B cell (primary cell): ENCODE measurements at regions not wholly inside any gene's neighbourhood (a gene's known extent, or its start where the extent isn't known, plus 50 kb on each side); places are given as distances from the start of the nearest gene placed in this dataset.
"Not testable (repeated sequence)": the region's sequence is repeated elsewhere in the genome, so short reads cannot be mapped to it uniquely, and the experiment has no call there.

ENCODE experiments used
- ATAC-seq: fragments of 200-7000 bp; cut with Tn5 transposase; one replicate; pipeline ENCODE4 v1.10.0; 2021; ENCODE audit warnings: low read depth, mild to moderate bottlenecking, moderate number of reproducible peaks, moderate library complexity
- CTCF ChIA-PET: fragments of 350-600 bp; sonication (Branson Sonifier 250); formaldehyde crosslinking; loops from one replicate; lab custom pipeline; 2021; ENCODE audit warnings: antibody characterized with exemption, inconsistent platforms; lab: Charles Lee
- POLR2A ChIA-PET: fragments of 350-600 bp; sonication (Branson Sonifier 250); formaldehyde crosslinking; loops from one replicate; lab custom pipeline; 2021; ENCODE audit warnings: antibody characterized with exemption; lab: Charles Lee
- DNase-seq: peaks from one replicate; pipeline ENCODE4 v3.0.0; 2013
- H2AFZ ChIP-seq: 2 replicates; pipeline ENCODE4 v1.6.1; 2012; ENCODE audit warnings: mild to moderate bottlenecking, low read depth, low read length; ENCODE audit not compliant: insufficient read depth, poor library complexity, severe bottlenecking
- H3K27ac ChIP-seq, 2 donors: 1 replicate in 1 of 2; 2 replicates in 1 of 2; pipeline ENCODE4 v1.5.1; 2012 to 2013; ENCODE audit warnings: low read length in 2 of 2, mild to moderate bottlenecking in 2 of 2, moderate library complexity in 1 of 2
- H3K27me3 ChIP-seq, 4 experiments: fragments of 200-600 bp in 1 of 4; sonication (generic) in 1 of 4; replicated peaks in 1 of 4; 1 replicate in 2 of 4; 2 replicates in 2 of 4; pipeline versions ENCODE4 v1.6.1 to v1.7.0; 2013 to 2016; ENCODE audit warnings: low read length in 3 of 4, mild to moderate bottlenecking in 2 of 4, mixed read lengths in 1 of 4, moderate library complexity in 1 of 4; ENCODE audit not compliant: insufficient read depth in 4 of 4, control insufficient read depth in 3 of 4; ENCODE audit errors: control extremely low read depth in 1 of 4
- H3K36me3 ChIP-seq, 2 experiments: replicated peaks in 1 of 2; 1 replicate in 1 of 2; 2 replicates in 1 of 2; pipeline versions ENCODE4 v1.6.1 to v1.7.1; 2013; ENCODE audit warnings: low read length in 1 of 2; ENCODE audit not compliant: insufficient read depth in 2 of 2, control insufficient read depth in 1 of 2; ENCODE audit errors: control extremely low read depth in 1 of 2, extremely low read depth in 1 of 2
- H3K4me1 ChIP-seq, 2 donors: fragments of 200-600 bp in 1 of 2; sonication (generic) in 1 of 2; 1 replicate in 1 of 2; 2 replicates in 1 of 2; pipeline versions ENCODE4 v1.5.1 to v1.6.1; 2013 to 2017; ENCODE audit warnings: low read length in 2 of 2; ENCODE audit not compliant: control insufficient read depth in 2 of 2, insufficient read depth in 2 of 2
- H3K4me2 ChIP-seq: replicated peaks from 2 replicates; pipeline ENCODE3; 2012; ENCODE audit warnings: mild to moderate bottlenecking, low read depth, low read length; ENCODE audit not compliant: poor library complexity, severe bottlenecking
- H3K4me3 ChIP-seq, 5 experiments: fragments of 200-600 bp in 1 of 5; sonication (generic) in 1 of 5; 1 replicate in 3 of 5; 2 replicates in 2 of 5; pipeline versions ENCODE4 v1.5.1 to v1.7.0; 2011 to 2016; ENCODE audit warnings: low read length in 4 of 5, mild to moderate bottlenecking in 4 of 5, low read depth in 2 of 5, control low read depth in 1 of 5, moderate library complexity in 1 of 5; ENCODE audit not compliant: insufficient read depth in 1 of 5; ENCODE audit errors: control extremely low read depth in 1 of 5, extremely low read depth in 1 of 5
- H3K79me2 ChIP-seq: fragments of 200-600 bp; sonication (generic); one replicate; pipeline ENCODE4 v1.6.0; 2016; ENCODE audit warnings: low read length; ENCODE audit not compliant: control insufficient read depth, insufficient read depth
- H3K9ac ChIP-seq: fragments of 200-600 bp; sonication (generic); 2 replicates; pipeline ENCODE4 v1.6.1; 2017; ENCODE audit warnings: mild to moderate bottlenecking, low read length, moderate library complexity
- H3K9me3 ChIP-seq, 3 donors: one replicate each; pipeline versions ENCODE4 v1.6.1 to v1.7.1; 2013; ENCODE audit warnings: low read length in 2 of 3; ENCODE audit not compliant: control insufficient read depth in 2 of 3, insufficient read depth in 1 of 3; ENCODE audit errors: control extremely low read depth in 1 of 3
- H4K20me1 ChIP-seq: 2 replicates; pipeline ENCODE4 v1.6.0; 2012; ENCODE audit warnings: mild to moderate bottlenecking, low read length; ENCODE audit not compliant: insufficient read depth, control insufficient read depth, poor library complexity, severe bottlenecking
- H3K27ac Mint-ChIP-seq: one replicate; pipeline ENCODE4 v1.8.0; 2021; ENCODE audit warnings: mixed read lengths
- H3K27me3 Mint-ChIP-seq: one replicate; pipeline ENCODE4 v1.8.0; 2021; ENCODE audit warnings: mixed read lengths
- H3K4me1 Mint-ChIP-seq: one replicate; pipeline ENCODE4 v1.8.0; 2021; ENCODE audit warnings: mixed read lengths
- H3K4me3 Mint-ChIP-seq: one replicate; pipeline ENCODE4 v1.8.0; 2021; ENCODE audit warnings: mixed read lengths
- H3K9me3 Mint-ChIP-seq: one replicate; pipeline ENCODE4 v1.8.0; 2022; ENCODE audit warnings: mixed read lengths; ENCODE audit not compliant: insufficient read depth
- EZH2 ChIP-seq: IDR thresholded peaks from 2 replicates; pipeline ENCODE4 v1.6.1; 2012; ENCODE audit warnings: borderline replicate concordance, low read depth, mild to moderate bottlenecking, moderate library complexity, low read length; ENCODE audit not compliant: insufficient read depth, poor library complexity, severe bottlenecking
- WGBS: methylation state at CpG from one replicate; pipeline ENCODE4 v1.1.5; 2013; ENCODE audit warnings: missing lambda C conversion rate; ENCODE audit not compliant: insufficient coverage; 5-methylcytosine and 5-hydroxymethylcytosine counted together
- intact Hi-C: fragments of 100-400 bp; cut with micrococcal nuclease; formaldehyde crosslinking; loops from one replicate; pipeline ENCODE4 v1.10.0; 2022
- TF ChIP-seq, protein P1 (sequence below): fragments of 200-600 bp; IDR thresholded peaks from one replicate; pipeline ENCODE4 v1.8.0; 2022; ENCODE audit warnings: antibody characterized with exemption, mild to moderate bottlenecking

DNA sequence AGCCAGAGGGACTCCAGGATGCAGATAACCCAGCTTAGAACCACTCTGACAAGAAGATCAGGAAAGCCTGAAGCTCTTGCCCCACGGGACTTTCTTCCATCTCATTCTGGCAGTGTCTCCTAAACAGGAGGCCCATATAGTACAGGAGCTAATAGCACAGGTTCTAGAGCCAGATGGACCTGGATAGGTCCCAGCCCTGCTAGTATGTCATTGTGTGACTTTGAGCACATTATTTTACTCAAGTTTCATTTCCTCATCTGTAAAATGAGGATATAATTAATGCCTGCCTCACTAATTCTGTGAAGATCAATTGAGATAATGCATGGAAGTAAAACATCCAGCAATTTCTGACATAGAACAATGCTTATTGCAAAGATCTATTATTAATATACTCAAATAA is 66.5 kb upstream of the GZMB start:
- Mint-ChIP-seq H3K4me3 (no peak overlapping the region), H3K9me3 (peaks cover 2% of the 10 kb centered on the region), H3K27me3 (no peaks in the 10 kb centered on the region), H3K4me1 (peaks cover 63% of the 10 kb centered on the region), H3K27ac (peak overlapping the region; percentile 60)
- WGBS: no CpG with 5 or more reads among the region's 1 CpG
- Histone ChIP-seq H4K20me1 (no peaks in the 10 kb centered on the region), H3K36me3 (no peaks in the 10 kb centered on the region), H3K4me1 (peaks cover 74 to 76% of the 10 kb centered on the region in 2 donors), H2AFZ (no peak overlapping the region), H3K9me3 (no peaks in the 10 kb centered on the region), H3K9ac (no peak overlapping the region), H3K27ac (peak overlapping the region in 1 of 2 donors; percentile 13), H3K4me2 (peak overlapping the region; percentile 54), H3K4me3 (no peak overlapping the region), H3K27me3 (no peaks in the 10 kb centered on the region), H3K79me2 (no peaks in the 10 kb centered on the region)
- peak; percentile 62 for DNase-seq
- intact Hi-C loops: loop anchor here (10.0 kb wide), 1 partner anchor 336 kb away; the partner anchor contains the start of gene NFATC4
- peak; percentile 58 for ATAC-seq
- ChIA-PET CTCF (interaction anchor here (1.3 to 3.7 kb wide), 4 partner anchors 11 to 21 kb away, joined by 5 to 31 read pairs (median 9); no protein-coding TSS in a partner anchor), POLR2A (no interaction called here)
- TF ChIP-seq, protein P1, sequence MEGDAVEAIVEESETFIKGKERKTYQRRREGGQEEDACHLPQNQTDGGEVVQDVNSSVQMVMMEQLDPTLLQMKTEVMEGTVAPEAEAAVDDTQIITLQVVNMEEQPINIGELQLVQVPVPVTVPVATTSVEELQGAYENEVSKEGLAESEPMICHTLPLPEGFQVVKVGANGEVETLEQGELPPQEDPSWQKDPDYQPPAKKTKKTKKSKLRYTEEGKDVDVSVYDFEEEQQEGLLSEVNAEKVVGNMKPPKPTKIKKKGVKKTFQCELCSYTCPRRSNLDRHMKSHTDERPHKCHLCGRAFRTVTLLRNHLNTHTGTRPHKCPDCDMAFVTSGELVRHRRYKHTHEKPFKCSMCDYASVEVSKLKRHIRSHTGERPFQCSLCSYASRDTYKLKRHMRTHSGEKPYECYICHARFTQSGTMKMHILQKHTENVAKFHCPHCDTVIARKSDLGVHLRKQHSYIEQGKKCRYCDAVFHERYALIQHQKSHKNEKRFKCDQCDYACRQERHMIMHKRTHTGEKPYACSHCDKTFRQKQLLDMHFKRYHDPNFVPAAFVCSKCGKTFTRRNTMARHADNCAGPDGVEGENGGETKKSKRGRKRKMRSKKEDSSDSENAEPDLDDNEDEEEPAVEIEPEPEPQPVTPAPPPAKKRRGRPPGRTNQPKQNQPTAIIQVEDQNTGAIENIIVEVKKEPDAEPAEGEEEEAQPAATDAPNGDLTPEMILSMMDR: no peak
- no peak for TF ChIP-seq EZH2

DNA sequence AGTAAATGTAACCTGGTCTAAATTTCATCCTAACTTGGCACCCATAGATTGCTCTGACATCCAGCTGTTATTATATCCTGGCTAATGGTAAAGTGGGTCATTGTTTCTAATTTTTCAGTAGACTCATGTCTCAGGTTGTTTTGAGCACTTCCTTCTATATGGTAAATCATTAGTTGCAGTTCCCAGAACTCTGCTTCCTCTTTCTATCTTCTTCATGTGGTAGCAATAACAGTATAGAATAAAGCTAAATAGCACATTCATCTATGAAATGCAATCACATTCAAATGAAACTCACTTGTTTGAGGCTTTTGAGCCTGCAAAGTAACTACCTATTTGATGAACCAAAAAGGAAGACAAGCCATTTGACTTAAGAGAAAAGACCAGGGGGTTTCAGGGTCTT is 65.1 kb upstream of the GZMB start:
- Histone ChIP-seq H3K4me2 (peak overlapping the region; percentile 54), H3K9me3 (no peaks in the 10 kb centered on the region), H3K4me3 (no peak overlapping the region), H3K36me3 (no peaks in the 10 kb centered on the region), H3K4me1 (peaks cover 69 to 72% of the 10 kb centered on the region in 2 donors), H2AFZ (no peak overlapping the region), H3K27ac (peak overlapping the region in 1 of 2 donors; percentile 16), H3K27me3 (no peaks in the 10 kb centered on the region), H3K9ac (no peak overlapping the region), H4K20me1 (no peaks in the 10 kb centered on the region), H3K79me2 (no peaks in the 10 kb centered on the region)
- Mint-ChIP-seq H3K9me3 (peaks cover 2% of the 10 kb centered on the region), H3K4me1 (peaks cover 48% of the 10 kb centered on the region), H3K4me3 (peak overlapping the region; percentile 2), H3K27me3 (no peaks in the 10 kb centered on the region), H3K27ac (peak overlapping the region; percentile 7)
- peak; percentile 44 for ATAC-seq
- ChIA-PET CTCF (interaction anchor here (0.6 to 3.7 kb wide), 10 partner anchors 8 to 1781 kb away, joined by 3 to 31 read pairs (median 4); partner anchors contain the start of gene LTB4R2), POLR2A (interaction anchor here (0.6 kb wide), 1 partner anchor 1143 kb away, joined by 3 read pairs; no protein-coding TSS in a partner anchor)
- intact Hi-C loops: no loop called here
- TF ChIP-seq, protein P1: no peak
- TF ChIP-seq EZH2: no peak
- peak; percentile 59 for DNase-seq

DNA sequence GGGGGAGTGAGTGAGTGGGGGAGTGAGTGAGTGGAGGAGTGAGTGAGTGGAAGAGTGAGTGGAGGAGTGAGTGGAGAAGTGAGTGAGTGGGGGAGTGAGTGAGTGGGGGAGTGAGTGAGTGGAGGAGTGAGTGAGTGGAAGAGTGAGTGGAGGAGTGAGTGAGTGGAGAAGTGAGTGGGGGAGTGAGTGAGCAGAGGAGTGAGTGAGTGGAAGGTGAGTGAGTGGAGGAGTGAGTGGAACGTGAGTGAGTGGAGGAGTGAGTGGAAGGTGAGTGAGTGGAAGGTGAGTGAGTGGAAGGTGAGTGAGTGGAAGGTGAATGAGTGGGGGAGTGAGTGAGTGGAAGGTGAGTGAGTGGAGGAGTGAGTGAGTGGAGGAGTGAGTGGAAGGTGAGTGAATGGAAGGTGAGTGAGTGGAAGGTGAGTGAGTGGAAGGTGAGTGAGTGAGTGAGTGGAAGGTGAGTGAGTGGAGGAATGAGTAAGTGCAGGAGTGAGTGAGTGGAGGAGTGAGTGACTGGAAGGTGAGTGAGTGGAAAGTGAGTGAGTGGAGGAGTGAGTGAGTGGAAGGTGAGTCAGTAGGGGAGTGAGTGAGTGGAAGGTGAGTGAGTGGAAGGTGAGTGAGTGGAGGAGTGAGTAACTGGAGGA is 62.4 kb upstream of the GZMB start:
- H3K36me3 ChIP-seq, POLR2A ChIA-PET, H3K27me3 ChIP-seq, intact Hi-C loops, CTCF ChIA-PET, DNase-seq, H3K9me3 Mint-ChIP-seq, H3K9me3 ChIP-seq, H3K79me2 ChIP-seq, H3K27me3 Mint-ChIP-seq, H3K27ac Mint-ChIP-seq, H2AFZ ChIP-seq, ATAC-seq, H3K27ac ChIP-seq, H3K4me3 ChIP-seq, H4K20me1 ChIP-seq, H3K9ac ChIP-seq, H3K4me2 ChIP-seq, H3K4me3 Mint-ChIP-seq: not testable (repeated sequence)
- peaks cover 60 to 62% of the 10 kb centered on the region in 2 donors for H3K4me1 ChIP-seq
- H3K4me1 Mint-ChIP-seq: peaks cover 38% of the 10 kb centered on the region
- 100% methylated on average over 1 of the region's 1 CpG for WGBS
